Stomach (tissue), 4 donors: ENCODE measurements at regions not wholly inside any gene's neighbourhood (a gene's known extent, or its start where the extent isn't known, plus 50 kb on each side); places are given as distances from the start of the nearest gene placed in this dataset.

Experiments
- EP300 ChIP-seq: sonication (generic); formaldehyde crosslinking; IDR thresholded peaks from one replicate; pipeline ENCODE4 v1.6.1; 2017; ENCODE audit warnings: antibody characterized with exemption
- POLR2A ChIP-seq, 4 donors: fragments of 450-650 bp; IDR thresholded peaks; one replicate each; pipeline ENCODE4 v1.6.1; 2016; ENCODE audit warnings: antibody characterized with exemption in 4 of 4, control low read depth in 2 of 4, mild to moderate bottlenecking in 1 of 4, moderate library complexity in 1 of 4

DNA sequence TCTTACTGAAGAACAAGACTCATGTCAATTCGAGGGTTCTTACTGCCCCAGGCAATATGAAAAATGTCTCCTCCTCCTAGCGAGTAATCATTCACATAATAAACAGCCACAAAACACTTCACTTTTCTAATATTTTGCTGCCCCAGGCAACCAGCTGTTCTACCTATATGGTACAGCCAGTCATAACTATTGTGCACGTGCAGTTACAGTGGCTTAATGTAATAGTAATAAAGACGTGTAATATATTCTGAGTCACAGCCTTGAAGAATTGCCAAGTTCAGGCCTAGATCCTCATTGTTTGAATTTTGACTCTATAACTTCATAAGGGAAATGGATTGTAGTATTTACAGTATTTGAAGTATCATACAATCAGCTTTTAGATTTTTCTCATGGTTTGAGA, 1250.0 kb upstream of the GBE1 start:
- TF ChIP-seq EP300 (no peak), POLR2A (IDR thresholded peaks at IDR 0.05) (no peak)
